DMS53 treated with DMSO at 0.1 percent for 48 hours (cell line): ENCODE measurements at regions not wholly inside any gene's neighbourhood (a gene's known extent, or its start where the extent isn't known, plus 50 kb on each side); places are given as distances from the start of the nearest gene placed in this dataset.
"Not testable (repeated sequence)": the region's sequence is repeated elsewhere in the genome, so short reads cannot be mapped to it uniquely, and the experiment has no call there.

Source experiments
- DNase-seq: peaks from one replicate; lab custom pipeline; 2025; ENCODE audit not compliant: unreplicated experiment; lab: John Stamatoyannopoulos, UW

DNA sequence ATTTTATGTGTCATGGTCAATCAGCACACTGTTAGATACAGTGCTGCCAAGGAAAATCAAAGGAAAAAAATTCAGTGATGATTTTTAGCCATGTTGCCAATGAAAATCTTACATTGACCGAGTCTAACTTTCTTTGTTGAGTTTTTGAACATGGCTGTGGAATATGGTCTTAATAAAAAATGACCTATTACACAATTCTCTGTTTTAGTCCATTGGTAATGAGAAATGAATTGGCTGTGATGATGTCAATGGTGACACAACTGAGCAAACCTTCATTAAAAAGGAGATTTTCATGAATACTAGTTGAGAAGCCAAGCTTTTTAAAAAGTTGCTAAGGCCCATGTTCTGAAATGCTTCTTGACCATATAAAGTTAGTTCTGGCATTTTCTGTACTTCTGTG is 225.9 kb upstream of the GYPA start:
- DNase-seq, result no peak

DNA sequence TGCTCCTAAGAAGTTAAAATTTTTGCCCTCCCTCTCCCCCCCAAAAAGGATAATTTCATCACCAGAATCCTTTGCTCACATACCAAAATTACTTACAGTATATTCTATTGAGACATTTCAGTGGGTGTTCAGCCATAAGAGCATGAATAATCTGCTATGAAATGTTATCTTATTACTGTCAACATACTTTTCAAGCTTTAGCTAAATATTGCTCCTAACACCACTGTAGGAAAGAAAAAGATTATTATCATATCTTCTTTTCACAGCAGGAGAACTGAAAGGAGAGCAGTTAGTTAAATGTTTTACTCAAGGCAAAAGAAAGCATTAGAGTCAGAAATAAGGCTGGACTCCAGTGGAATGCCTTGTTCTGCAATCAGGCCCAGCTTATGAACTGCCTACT is 231.0 kb upstream of the GYPA start:
- no peak for DNase-seq

DNA sequence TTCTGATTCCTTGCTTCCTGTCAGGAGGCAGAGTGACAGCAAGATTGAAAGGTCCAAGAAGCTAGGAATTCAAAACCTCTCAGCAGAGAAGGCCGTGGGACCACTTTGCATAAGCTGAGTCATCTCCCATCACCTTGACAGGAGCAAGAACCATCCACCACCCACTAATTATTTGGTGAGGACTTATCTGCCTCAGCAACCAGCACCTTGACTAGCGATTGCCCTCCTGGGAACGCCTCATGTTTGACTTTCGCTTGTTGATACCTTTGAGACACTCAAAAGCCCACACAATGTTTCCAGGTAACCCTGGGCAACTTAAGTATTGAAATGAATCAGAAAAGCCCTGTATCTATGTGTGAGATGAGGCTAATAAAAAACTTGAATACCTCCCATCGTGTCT is 233.5 kb upstream of the GYPA start:
- DNase-seq, result no peak

DNA sequence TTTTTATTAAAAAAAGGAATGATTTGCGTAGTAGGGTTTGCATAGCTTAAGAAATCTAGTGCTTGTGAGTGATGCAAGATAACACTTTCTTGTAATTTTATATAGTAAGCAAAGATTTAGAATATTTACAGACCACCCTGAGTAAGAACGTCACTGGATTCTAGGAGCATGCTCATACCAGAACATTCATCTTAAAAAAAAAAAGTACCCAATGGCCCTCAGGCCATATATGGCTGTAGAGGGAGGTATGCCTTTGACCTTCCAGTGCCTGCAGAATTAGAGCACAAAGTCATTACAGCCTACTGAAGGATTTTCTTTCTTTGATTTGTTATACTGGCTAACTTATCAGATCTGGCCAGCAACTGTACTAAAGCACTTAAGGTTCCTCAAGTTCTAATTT is 236.3 kb upstream of the GYPA start:
- no peak for DNase-seq

- no peak for DNase-seq
Observed at GRCh38 chr4:144384408-144384807, 243.9 kb upstream of the GYPA start.

- peak; percentile 89 for DNase-seq
Observed at GRCh38 chr4:144399927-144400326, 246.0 kb upstream of the HHIP start.

GRCh38 chr4:144402176-144402575 is 243.8 kb upstream of the HHIP start:
- no peak for DNase-seq

DNA sequence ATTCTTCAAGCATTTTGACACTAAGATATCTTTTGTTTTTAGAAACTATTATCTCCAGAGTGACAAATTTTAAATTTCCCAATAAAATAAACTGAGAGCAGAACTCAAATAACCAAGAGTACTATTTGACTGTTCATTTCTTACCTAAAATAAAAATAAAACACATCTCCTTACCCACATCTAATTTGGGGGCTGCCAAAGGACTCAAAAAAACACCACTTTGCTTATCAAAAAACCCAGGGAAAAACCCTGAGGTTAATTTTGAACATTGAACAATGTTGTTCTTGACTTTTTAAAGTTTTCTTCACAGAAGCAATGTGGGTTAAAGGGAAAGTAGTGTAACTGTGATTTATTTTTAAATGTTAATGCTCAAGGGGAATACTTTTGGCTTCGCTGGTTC is 243.0 kb upstream of the HHIP start:
- no peak for DNase-seq

DNA sequence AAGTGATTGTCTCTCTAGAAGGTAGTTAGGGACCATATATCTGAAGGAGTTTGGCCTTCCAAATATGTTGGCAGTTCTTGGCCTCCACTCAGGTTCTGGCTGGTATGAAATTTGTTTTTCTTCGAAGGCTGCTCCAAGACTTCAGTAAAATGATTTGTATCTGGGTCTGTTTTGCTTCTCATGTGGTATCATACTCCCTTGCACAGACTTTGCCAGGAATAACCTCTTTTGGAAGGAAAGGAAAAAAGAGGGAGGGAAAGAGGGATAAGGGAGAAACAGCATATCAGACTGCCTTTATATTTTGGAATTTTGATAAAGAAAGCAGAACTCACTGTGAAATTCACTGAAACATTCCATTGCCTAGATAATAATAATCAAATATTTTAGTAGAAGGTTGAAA is 242.1 kb upstream of the HHIP start:
- no peak for DNase-seq

GRCh38 chr4:144409525-144409924 is 236.4 kb upstream of the HHIP start:
- DNase-seq, result no peak

- DNase-seq, result no peak
Observed at GRCh38 chr4:144410230-144410783, 235.6 kb upstream of the HHIP start.

GRCh38 chr4:144411119-144411518 is 234.8 kb upstream of the HHIP start:
- DNase-seq, result no peak

- DNase-seq, result no peak
Observed at GRCh38 chr4:144411700-144412099, 234.3 kb upstream of the HHIP start.

- DNase-seq, result no peak
Observed at GRCh38 chr4:144421056-144421455, 224.9 kb upstream of the HHIP start.

GRCh38 chr4:144421839-144422565 is 224.0 kb upstream of the HHIP start:
- no peak for DNase-seq

DNA sequence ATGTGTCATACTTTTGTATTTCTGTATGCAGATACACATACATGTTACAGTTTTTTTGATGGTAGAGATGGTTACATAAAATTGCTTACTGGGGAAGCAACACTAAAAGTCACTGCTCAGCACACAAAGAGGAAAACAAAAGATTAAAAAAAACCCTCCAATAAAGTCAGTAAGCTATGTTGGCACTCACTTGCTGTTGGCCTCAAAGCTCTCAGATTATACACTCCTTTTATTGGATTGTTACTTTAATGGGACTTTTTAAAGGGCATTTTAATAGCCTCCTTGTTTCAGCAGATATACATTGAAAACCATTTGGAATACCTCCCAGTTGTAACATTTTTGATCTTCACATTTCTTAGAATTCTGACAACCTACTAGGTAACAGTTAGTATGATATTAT is 222.0 kb upstream of the HHIP start:
- DNase-seq, result no peak

DNA sequence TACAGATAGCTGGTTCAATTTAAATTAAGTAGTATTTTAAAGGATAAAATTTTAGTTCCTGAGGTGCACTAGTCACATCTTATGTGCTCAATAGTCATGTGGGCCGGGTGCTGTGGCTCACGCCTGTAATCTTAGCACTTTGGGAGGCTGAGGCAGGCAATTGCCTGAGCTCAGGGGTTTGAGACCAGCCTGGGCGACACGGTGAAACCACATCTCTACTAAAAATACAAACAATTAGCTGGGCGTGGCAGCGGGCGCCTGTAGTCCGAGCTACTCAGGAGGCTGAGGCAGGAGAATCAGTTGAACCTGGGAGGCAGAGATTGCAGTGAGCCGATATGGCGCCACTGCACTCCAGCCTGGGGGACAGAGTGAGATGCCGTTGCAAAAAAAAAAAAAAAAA is 219.9 kb upstream of the HHIP start:
- not testable (repeated sequence) for DNase-seq

DNA sequence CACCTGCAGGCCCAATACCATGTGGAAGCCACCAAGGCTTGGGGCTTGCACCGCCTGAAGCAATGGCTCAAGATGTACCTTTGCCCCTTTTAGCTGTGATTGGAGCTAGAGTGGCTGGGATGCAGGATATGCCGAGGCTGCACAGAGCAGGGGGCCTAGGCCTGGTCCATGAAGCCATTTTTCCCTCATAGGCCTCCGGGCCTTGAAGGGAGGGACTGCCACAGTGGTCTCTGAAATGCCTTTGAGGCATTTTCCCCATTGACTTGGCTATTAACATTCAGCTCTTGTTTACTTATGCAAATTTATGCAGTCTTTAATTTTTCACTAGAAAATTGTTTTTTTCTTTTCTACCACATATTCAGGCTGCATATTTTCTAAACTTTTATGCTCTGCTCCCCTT is 203.2 kb upstream of the HHIP start:
- no peak for DNase-seq

- no peak for DNase-seq
Observed at GRCh38 chr4:144449611-144450010, 196.3 kb upstream of the HHIP start.

DNA sequence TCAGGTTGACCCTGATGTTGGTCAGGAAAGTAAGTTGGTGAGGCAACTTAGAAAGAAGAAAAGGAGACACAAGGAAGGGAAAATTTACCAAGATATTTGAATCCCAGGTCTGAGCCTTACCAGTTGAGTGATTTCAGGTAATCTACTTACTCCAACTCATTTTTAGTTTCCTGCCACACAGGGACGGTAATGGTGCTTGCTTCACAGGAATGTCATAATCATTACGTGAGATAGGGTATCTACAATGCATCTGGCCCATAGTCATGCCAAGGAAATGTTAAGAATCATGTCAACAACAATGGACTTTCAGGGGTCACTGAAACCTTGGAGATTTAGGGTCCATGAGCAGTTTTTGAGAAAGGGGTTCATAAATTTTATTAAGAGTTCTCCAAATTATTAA is 195.4 kb upstream of the HHIP start:
- no peak for DNase-seq

GRCh38 chr4:144451766-144452450 is 194.0 kb upstream of the HHIP start:
- DNase-seq, result no peak

DNA sequence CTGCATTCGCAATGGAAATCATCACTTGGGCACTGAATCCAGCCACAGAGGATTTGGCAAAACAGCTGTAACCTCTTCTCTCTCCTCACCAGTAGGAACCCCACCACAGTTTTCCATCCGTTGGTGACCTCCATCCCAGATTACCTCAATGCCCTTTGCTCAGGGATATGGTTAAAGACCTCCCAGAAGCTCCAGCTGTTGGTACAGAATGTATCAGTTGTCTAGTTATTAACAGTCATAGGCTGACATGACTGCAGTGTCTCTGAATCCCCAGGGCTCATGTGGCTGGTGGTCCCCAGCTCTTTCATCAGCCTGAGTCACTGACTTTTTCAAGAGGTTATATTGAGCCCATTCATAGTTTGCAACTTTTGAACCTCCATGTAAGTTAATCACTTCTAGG is 189.8 kb upstream of the HHIP start:
- no peak for DNase-seq

- DNase-seq, result no peak
Observed at GRCh38 chr4:144461906-144462305, 184.1 kb upstream of the HHIP start.
